Liver (tissue), 8 donors: ENCODE measurements at regions not wholly inside any gene's neighbourhood (a gene's known extent, or its start where the extent isn't known, plus 50 kb on each side); places are given as distances from the start of the nearest gene placed in this dataset.

Experiments
- DNase-seq: peaks from one replicate; pipeline ENCODE4 v3.0.0-alpha.2; 2017; ENCODE audit warnings: low spot score
- H3K27ac ChIP-seq, 2 donors: one replicate each; pipeline ENCODE4 v1.7.0; 2013; ENCODE audit warnings: inconsistent platforms in 2 of 2, low read length in 2 of 2, control low read depth in 1 of 2, low read depth in 1 of 2, mild to moderate bottlenecking in 1 of 2
- H3K27me3 ChIP-seq, 4 donors: one replicate each; pipeline versions ENCODE4 v1.6.1 to v1.7.0; 2013; ENCODE audit warnings: low read length in 3 of 4, inconsistent platforms in 1 of 4, mild to moderate bottlenecking in 1 of 4, moderate library complexity in 1 of 4; ENCODE audit not compliant: control insufficient read depth in 4 of 4, insufficient read depth in 4 of 4
- H3K36me3 ChIP-seq, 4 donors: one replicate each; pipeline versions ENCODE4 v1.6.1 to v1.7.0; 2013; ENCODE audit warnings: low read length in 3 of 4, mild to moderate bottlenecking in 3 of 4, low read depth in 1 of 4, moderate library complexity in 1 of 4; ENCODE audit not compliant: control insufficient read depth in 4 of 4, insufficient read depth in 3 of 4
- H3K4me1 ChIP-seq, 4 donors: one replicate each; pipeline versions ENCODE4 v1.6.1 to v1.7.0; 2013; ENCODE audit warnings: low read length in 3 of 4, mild to moderate bottlenecking in 3 of 4, moderate library complexity in 1 of 4; ENCODE audit not compliant: control insufficient read depth in 4 of 4, insufficient read depth in 4 of 4
- H3K4me3 ChIP-seq, 3 donors: one replicate each; pipeline versions ENCODE4 v1.6.1 to v1.7.0; 2013; ENCODE audit warnings: low read length in 3 of 3, control low read depth in 1 of 3, low read depth in 1 of 3, mild to moderate bottlenecking in 1 of 3
- H3K9ac ChIP-seq, 2 donors: one replicate each; pipeline ENCODE4 v1.7.0; 2013; ENCODE audit warnings: low read length in 2 of 2, mild to moderate bottlenecking in 2 of 2, moderate library complexity in 2 of 2, control low read depth in 1 of 2, low read depth in 1 of 2
- H3K9me3 ChIP-seq, 4 donors: one replicate each; pipeline versions ENCODE4 v1.6.1 to v1.7.0; 2013; ENCODE audit warnings: low read length in 3 of 4; ENCODE audit not compliant: control insufficient read depth in 4 of 4
- EGR1 ChIP-seq, 2 donors: IDR thresholded peaks; 2 replicates each; pipeline ENCODE4 v1.6.1; 2016 to 2018; ENCODE audit warnings: antibody characterized with exemption in 2 of 2, low read depth in 2 of 2
- FOXA1 ChIP-seq: IDR thresholded peaks from 2 replicates; pipeline ENCODE4 v1.6.1; 2016; ENCODE audit warnings: antibody characterized with exemption
- FOXA2 ChIP-seq: IDR thresholded peaks from 2 replicates; pipeline ENCODE4 v1.6.1; 2016; ENCODE audit warnings: antibody characterized with exemption
- GABPA ChIP-seq, 2 donors: IDR thresholded peaks in 1 of 2; conservative IDR thresholded peaks in 1 of 2; 2 replicates each; pipeline ENCODE4 v1.6.1; 2016; ENCODE audit warnings: antibody characterized with exemption in 2 of 2, mild to moderate bottlenecking in 1 of 2, moderate library complexity in 1 of 2
- HNF4A ChIP-seq, 2 donors: conservative IDR thresholded peaks; 2 replicates each; pipeline ENCODE4 v1.6.1; 2016; ENCODE audit warnings: antibody characterized with exemption in 2 of 2, mild to moderate bottlenecking in 2 of 2
- HNF4G ChIP-seq: IDR thresholded peaks from 2 replicates; pipeline ENCODE4 v1.6.1; 2016; ENCODE audit warnings: antibody characterized with exemption
- JUND ChIP-seq, 2 donors: IDR thresholded peaks; 2 replicates each; pipeline ENCODE4 v1.6.1; 2016; ENCODE audit warnings: antibody characterized with exemption in 2 of 2
- NR2F2 ChIP-seq: IDR thresholded peaks from 2 replicates; pipeline ENCODE4 v1.6.1; 2016; ENCODE audit warnings: antibody characterized with exemption
- RAD21 ChIP-seq, 2 donors: IDR thresholded peaks; 2 replicates each; pipeline ENCODE4 v1.6.1; 2016; ENCODE audit warnings: antibody characterized with exemption in 2 of 2, mild to moderate bottlenecking in 2 of 2
- RXRA ChIP-seq, 2 donors: IDR thresholded peaks; 2 replicates each; pipeline ENCODE4 v1.6.1; 2017 to 2018; ENCODE audit warnings: antibody characterized with exemption in 2 of 2, mild to moderate bottlenecking in 1 of 2
- TAF1 ChIP-seq: conservative IDR thresholded peaks from 2 replicates; pipeline ENCODE4 v1.6.1; 2016; ENCODE audit warnings: antibody characterized with exemption, mild to moderate bottlenecking
- YY1 ChIP-seq: IDR thresholded peaks from 2 replicates; pipeline ENCODE4 v1.6.1; 2016; ENCODE audit warnings: antibody characterized with exemption, mild to moderate bottlenecking
- WGBS: extraction: QIAGEN DNeasy Blood & Tissue Kit; methylation state at CpG from one replicate; pipeline ENCODE4 v1.1.7; 2013; 5-methylcytosine and 5-hydroxymethylcytosine counted together
- TF ChIP-seq, protein P1 (sequence below): IDR thresholded peaks from 2 replicates; pipeline ENCODE4 v1.6.1; 2016; ENCODE audit warnings: antibody characterized with exemption, mild to moderate bottlenecking
- TF ChIP-seq, protein P2 (sequence below): IDR thresholded peaks from 2 replicates; pipeline ENCODE4 v1.6.1; 2016; ENCODE audit warnings: antibody characterized with exemption
- TF ChIP-seq, protein P3 (sequence below): IDR thresholded peaks from 2 replicates; pipeline ENCODE4 v1.6.1; 2016; ENCODE audit warnings: antibody characterized with exemption
- TF ChIP-seq, protein P4 (sequence below): IDR thresholded peaks from 2 replicates; pipeline ENCODE4 v1.6.1; 2016; ENCODE audit warnings: antibody characterized with exemption
- TF ChIP-seq, protein P5 (sequence below): fragments of 150-350 bp; IDR thresholded peaks from 2 replicates; pipeline ENCODE4 v1.5.1; 2017; ENCODE audit warnings: improper control_type of control experiment, low read depth, low read length; ENCODE audit not compliant: missing input control
- donor health status: healthy.
- donor health status: healthy.
- donor health status: healthy.
- donor health status: healthy.
- donor health status: healthy.

DNA sequence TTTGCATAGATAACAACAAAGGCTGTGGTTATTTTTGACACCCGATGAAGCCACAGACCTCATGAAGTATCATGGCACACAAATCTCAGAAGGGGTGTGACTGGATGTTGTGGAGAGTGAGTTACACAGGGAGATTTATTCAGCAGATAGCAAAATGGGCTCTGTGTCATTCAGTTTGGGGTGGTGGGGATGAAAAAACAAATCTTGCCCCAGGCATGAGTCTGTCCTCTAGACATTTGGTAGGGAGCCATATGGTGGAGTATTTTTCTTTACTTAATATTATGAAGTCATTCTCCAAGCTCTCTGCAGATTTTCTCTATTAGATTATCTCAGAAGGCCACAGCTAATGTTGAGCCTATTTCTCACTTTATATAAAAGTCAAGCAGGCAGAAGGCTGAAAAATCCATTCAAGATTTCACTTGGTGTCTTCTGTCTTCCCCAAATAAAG lies 277.1 kb upstream of the TENM3 start (continued):
- TF ChIP-seq, protein P1, sequence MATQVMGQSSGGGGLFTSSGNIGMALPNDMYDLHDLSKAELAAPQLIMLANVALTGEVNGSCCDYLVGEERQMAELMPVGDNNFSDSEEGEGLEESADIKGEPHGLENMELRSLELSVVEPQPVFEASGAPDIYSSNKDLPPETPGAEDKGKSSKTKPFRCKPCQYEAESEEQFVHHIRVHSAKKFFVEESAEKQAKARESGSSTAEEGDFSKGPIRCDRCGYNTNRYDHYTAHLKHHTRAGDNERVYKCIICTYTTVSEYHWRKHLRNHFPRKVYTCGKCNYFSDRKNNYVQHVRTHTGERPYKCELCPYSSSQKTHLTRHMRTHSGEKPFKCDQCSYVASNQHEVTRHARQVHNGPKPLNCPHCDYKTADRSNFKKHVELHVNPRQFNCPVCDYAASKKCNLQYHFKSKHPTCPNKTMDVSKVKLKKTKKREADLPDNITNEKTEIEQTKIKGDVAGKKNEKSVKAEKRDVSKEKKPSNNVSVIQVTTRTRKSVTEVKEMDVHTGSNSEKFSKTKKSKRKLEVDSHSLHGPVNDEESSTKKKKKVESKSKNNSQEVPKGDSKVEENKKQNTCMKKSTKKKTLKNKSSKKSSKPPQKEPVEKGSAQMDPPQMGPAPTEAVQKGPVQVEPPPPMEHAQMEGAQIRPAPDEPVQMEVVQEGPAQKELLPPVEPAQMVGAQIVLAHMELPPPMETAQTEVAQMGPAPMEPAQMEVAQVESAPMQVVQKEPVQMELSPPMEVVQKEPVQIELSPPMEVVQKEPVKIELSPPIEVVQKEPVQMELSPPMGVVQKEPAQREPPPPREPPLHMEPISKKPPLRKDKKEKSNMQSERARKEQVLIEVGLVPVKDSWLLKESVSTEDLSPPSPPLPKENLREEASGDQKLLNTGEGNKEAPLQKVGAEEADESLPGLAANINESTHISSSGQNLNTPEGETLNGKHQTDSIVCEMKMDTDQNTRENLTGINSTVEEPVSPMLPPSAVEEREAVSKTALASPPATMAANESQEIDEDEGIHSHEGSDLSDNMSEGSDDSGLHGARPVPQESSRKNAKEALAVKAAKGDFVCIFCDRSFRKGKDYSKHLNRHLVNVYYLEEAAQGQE = no peak

DNA sequence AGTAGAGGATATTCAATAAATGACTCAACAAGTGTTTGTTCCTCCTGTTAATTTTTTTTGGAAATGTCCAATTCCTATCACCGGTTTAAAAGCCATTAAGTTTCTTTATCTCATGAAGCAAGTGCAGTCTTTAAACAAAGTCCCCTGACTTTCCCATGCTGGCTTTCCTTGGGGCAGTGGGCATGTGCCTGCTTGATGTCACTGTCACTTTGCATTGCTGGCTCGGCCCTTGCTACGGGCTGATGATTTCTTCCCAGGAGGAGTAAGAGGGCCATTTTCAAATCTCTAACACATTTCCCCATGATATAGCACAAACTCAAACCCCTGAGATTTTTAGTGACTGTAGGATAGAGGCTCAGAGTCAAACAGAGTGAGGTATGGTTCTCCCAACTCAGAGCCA lies 275.8 kb upstream of the TENM3 start:
- peaks cover 0 to 3% (median 0%) of the 10 kb centered on the region in 4 donors for H3K27me3 ChIP-seq
- TF ChIP-seq NR2F2 (no peak), FOXA2 (no peak), FOXA1 (no peak), TAF1 (no peak), EGR1 (IDR thresholded peaks at IDR 0.05; ENCODE audit: low read depth in 2 of 2) (no peak), HNF4G (no peak), RXRA (IDR thresholded peaks at IDR 0.05) (no peak), HNF4A (conservative IDR thresholded peaks at IDR 0.05) (no peak), JUND (IDR thresholded peaks at IDR 0.05) (no peak), YY1 (no peak), GABPA (IDR thresholded peaks at IDR 0.05 in 1 of 2, conservative IDR thresholded peaks at IDR 0.05 in 1 of 2) (no peak), RAD21 (IDR thresholded peaks at IDR 0.05) (no peak)
- TF ChIP-seq, protein P2, sequence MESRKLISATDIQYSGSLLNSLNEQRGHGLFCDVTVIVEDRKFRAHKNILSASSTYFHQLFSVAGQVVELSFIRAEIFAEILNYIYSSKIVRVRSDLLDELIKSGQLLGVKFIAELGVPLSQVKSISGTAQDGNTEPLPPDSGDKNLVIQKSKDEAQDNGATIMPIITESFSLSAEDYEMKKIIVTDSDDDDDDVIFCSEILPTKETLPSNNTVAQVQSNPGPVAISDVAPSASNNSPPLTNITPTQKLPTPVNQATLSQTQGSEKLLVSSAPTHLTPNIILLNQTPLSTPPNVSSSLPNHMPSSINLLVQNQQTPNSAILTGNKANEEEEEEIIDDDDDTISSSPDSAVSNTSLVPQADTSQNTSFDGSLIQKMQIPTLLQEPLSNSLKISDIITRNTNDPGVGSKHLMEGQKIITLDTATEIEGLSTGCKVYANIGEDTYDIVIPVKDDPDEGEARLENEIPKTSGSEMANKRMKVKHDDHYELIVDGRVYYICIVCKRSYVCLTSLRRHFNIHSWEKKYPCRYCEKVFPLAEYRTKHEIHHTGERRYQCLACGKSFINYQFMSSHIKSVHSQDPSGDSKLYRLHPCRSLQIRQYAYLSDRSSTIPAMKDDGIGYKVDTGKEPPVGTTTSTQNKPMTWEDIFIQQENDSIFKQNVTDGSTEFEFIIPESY = no peak
- TF ChIP-seq, protein P1 = no peak
- TF ChIP-seq, protein P3, sequence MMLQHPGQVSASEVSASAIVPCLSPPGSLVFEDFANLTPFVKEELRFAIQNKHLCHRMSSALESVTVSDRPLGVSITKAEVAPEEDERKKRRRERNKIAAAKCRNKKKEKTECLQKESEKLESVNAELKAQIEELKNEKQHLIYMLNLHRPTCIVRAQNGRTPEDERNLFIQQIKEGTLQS = no peak
- TF ChIP-seq, protein P4, sequence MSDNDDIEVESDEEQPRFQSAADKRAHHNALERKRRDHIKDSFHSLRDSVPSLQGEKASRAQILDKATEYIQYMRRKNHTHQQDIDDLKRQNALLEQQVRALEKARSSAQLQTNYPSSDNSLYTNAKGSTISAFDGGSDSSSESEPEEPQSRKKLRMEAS = no peak
- TF ChIP-seq, protein P5, sequence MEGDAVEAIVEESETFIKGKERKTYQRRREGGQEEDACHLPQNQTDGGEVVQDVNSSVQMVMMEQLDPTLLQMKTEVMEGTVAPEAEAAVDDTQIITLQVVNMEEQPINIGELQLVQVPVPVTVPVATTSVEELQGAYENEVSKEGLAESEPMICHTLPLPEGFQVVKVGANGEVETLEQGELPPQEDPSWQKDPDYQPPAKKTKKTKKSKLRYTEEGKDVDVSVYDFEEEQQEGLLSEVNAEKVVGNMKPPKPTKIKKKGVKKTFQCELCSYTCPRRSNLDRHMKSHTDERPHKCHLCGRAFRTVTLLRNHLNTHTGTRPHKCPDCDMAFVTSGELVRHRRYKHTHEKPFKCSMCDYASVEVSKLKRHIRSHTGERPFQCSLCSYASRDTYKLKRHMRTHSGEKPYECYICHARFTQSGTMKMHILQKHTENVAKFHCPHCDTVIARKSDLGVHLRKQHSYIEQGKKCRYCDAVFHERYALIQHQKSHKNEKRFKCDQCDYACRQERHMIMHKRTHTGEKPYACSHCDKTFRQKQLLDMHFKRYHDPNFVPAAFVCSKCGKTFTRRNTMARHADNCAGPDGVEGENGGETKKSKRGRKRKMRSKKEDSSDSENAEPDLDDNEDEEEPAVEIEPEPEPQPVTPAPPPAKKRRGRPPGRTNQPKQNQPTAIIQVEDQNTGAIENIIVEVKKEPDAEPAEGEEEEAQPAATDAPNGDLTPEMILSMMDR = no peak
- no peaks in the 10 kb centered on the region for H3K4me1 ChIP-seq
- H3K4me3 ChIP-seq = no peak overlapping the region
- 66% methylated on average over 3 of the region's 3 CpGs for WGBS
- no peaks in the 10 kb centered on the region for H3K9me3 ChIP-seq
- no peaks in the 10 kb centered on the region for H3K36me3 ChIP-seq
- H3K9ac ChIP-seq = no peak overlapping the region
- DNase-seq = no peak
- H3K27ac ChIP-seq = no peak overlapping the region
